Astrocyte of the spinal cord (primary cell): ENCODE measurements at regions not wholly inside any gene's neighbourhood (a gene's known extent, or its start where the extent isn't known, plus 50 kb on each side); places are given as distances from the start of the nearest gene placed in this dataset.

Experiments
- DNase-seq: peaks from one replicate; pipeline ENCODE4 v3.0.0; 2011; ENCODE audit warnings: low read depth, low spot score
- H3K4me3 ChIP-seq: 2 replicates; pipeline ENCODE4 v1.5.1; 2011; ENCODE audit warnings: low read depth, mild to moderate bottlenecking, low read length, moderate library complexity
- CTCF ChIP-seq: IDR thresholded peaks from 2 replicates; pipeline ENCODE4 v1.5.1; 2012; ENCODE audit warnings: low read depth, mild to moderate bottlenecking, low read length, inconsistent platforms
- in situ Hi-C: cut with HindIII; loops from 2 replicates; pipeline ENCODE4 v1.10.0; 2017; ENCODE audit warnings: low sequenced_read_pairs

GRCh38 chr3:94179059-94179458 lies 116.2 kb downstream of the NSUN3 start:
- TF ChIP-seq CTCF = no peak
- H3K4me3 ChIP-seq = no peak overlapping the region
- no peak for DNase-seq
- in situ Hi-C loops = no loop called here

DNA sequence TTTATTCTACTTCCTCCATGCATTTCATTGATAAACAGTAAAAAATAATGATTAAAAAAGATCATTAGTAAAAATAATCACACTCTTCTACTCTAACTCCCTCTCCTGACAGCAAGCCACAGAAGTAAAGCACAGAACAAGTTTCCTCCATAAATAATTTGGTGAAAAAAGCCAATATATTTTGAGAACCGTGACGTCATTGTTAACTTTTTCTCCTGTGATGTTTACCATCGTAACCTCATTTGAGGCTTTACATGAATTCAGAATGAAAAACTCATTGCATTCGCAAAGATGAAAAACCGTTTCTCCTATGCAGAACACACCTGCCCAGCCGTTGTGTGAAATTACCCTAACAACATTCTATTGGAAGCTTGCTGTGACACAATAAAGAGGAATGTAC lies 120.7 kb downstream of the NSUN3 start:
- no peak for TF ChIP-seq CTCF
- DNase-seq = no peak
- in situ Hi-C loops = no loop called here
- H3K4me3 ChIP-seq = no peak overlapping the region

- H3K4me3 ChIP-seq = no peak overlapping the region
- in situ Hi-C loops = no loop called here
- TF ChIP-seq CTCF = no peak
- peak; percentile 10 for DNase-seq
Observed at GRCh38 chr3:94184781-94185180, 121.9 kb downstream of the NSUN3 start.

GRCh38 chr3:94185753-94186152 lies 122.9 kb downstream of the NSUN3 start:
- peak; percentile 26 for DNase-seq
- no peak overlapping the region for H3K4me3 ChIP-seq
- TF ChIP-seq CTCF = no peak
- in situ Hi-C loops = no loop called here

GRCh38 chr3:94187697-94188096 lies 124.8 kb downstream of the NSUN3 start:
- no peak for TF ChIP-seq CTCF
- no peak overlapping the region for H3K4me3 ChIP-seq
- DNase-seq = no peak
- in situ Hi-C loops = no loop called here

DNA sequence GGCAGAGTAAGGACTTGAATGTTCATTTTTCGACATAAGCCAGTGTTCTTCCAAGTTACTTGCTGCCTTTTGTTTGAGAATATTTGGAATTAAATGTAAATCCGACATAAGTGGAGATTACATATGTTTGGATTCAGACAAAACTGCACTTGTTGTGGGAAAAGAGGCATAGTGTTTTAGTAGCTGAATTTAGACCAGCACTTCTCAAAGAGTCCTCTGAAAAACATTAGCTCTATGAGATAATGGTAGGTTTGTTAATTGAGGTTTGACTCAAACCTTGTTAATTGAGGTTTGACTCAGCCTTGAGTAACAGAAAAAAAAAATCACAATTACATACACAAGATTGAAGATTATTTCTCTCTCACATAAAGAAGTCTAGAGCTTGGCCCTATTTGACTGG lies 132.5 kb downstream of the NSUN3 start:
- in situ Hi-C loops = no loop called here
- no peak for DNase-seq
- no peak overlapping the region for H3K4me3 ChIP-seq
- TF ChIP-seq CTCF = no peak

DNA sequence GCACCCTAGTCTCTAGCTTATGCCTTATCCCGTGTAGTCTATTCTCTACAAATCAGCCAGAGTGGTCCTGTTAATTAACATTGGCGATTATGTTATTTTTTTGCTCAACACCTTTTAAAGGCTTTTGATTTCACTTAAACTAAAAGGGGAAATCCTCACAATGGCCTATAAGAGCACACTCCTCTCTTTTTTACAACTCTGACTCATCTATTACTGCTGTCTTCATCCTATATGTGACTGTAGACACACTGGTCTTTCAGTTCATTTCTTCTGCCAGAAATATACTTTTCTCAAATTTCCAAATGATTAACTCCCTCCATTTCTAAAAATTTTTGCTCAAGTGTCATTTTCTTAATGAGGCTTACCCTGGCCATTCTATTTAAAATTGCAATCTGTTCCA lies 143.4 kb downstream of the NSUN3 start:
- H3K4me3 ChIP-seq = no peak overlapping the region
- in situ Hi-C loops = no loop called here
- no peak for TF ChIP-seq CTCF
- no peak for DNase-seq
